ENCODE measurements at regions not wholly inside any gene's neighbourhood (a gene's known extent, or its start where the extent isn't known, plus 50 kb on each side); places are given as distances from the start of the nearest gene placed in this dataset.
"Not testable (repeated sequence)": the region's sequence is repeated elsewhere in the genome, so short reads cannot be mapped to it uniquely, and the experiment has no call there.

GRCh38 chr2:154583274-154583673 lies 115.2 kb upstream of the KCNJ3 start:
- DNase-seq (ENCODE audit: low read depth) = not testable (repeated sequence)

- no peak for DNase-seq (ENCODE audit: low read depth)
Observed at GRCh38 chr2:154587739-154588138, 110.8 kb upstream of the KCNJ3 start.

- no peak for DNase-seq (ENCODE audit: low read depth)
Observed at GRCh38 chr2:154588838-154589237, 109.7 kb upstream of the KCNJ3 start.

GRCh38 chr2:154589514-154589913 lies 109.0 kb upstream of the KCNJ3 start:
- DNase-seq (ENCODE audit: low read depth) = no peak

- DNase-seq (ENCODE audit: low read depth) = no peak
Observed at GRCh38 chr2:154591294-154591820, 107.1 kb upstream of the KCNJ3 start.

- DNase-seq (ENCODE audit: low read depth) = no peak
Observed at GRCh38 chr2:154599189-154599588, 99.3 kb upstream of the KCNJ3 start.

- DNase-seq (ENCODE audit: low read depth) = no peak
Observed at GRCh38 chr2:154600927-154601494, 97.5 kb upstream of the KCNJ3 start.

- DNase-seq (ENCODE audit: low read depth) = no peak
Observed at GRCh38 chr2:154603682-154604081, 94.8 kb upstream of the KCNJ3 start.

- no peak for DNase-seq (ENCODE audit: low read depth)
Observed at GRCh38 chr2:154608438-154608837, 90.1 kb upstream of the KCNJ3 start.

- DNase-seq (ENCODE audit: low read depth) = no peak
Observed at GRCh38 chr2:154614906-154615305, 83.6 kb upstream of the KCNJ3 start.

GRCh38 chr2:154616659-154617058 lies 81.8 kb upstream of the KCNJ3 start:
- DNase-seq (ENCODE audit: low read depth) = no peak

- no peak for DNase-seq (ENCODE audit: low read depth)
Observed at GRCh38 chr2:154620471-154620870, 78.0 kb upstream of the KCNJ3 start.

- peak; percentile 1 for DNase-seq (ENCODE audit: low read depth)
Observed at GRCh38 chr2:154623819-154624218, 74.7 kb upstream of the KCNJ3 start.

- DNase-seq (ENCODE audit: low read depth) = no peak
Observed at GRCh38 chr2:154637456-154637855, 61.0 kb upstream of the KCNJ3 start.

GRCh38 chr2:154638783-154639182 lies 59.7 kb upstream of the KCNJ3 start:
- DNase-seq (ENCODE audit: low read depth) = no peak

GRCh38 chr2:154640000-154640399 lies 58.5 kb upstream of the KCNJ3 start:
- DNase-seq (ENCODE audit: low read depth) = no peak
